Right lobe of liver (tissue), 4 donors: ENCODE measurements at regions not wholly inside any gene's neighbourhood (a gene's known extent, or its start where the extent isn't known, plus 50 kb on each side); places are given as distances from the start of the nearest gene placed in this dataset.
"Not testable (repeated sequence)": the region's sequence is repeated elsewhere in the genome, so short reads cannot be mapped to it uniquely, and the experiment has no call there.

ENCODE experiments used
- CTCF ChIP-seq, 4 donors: fragments of 200-600 bp in 3 of 4; fragments of 450-650 bp in 1 of 4; IDR thresholded peaks; one replicate each; pipeline versions ENCODE4 v1.5.1 to v1.8.0; 2016 to 2022; ENCODE audit warnings: antibody characterized with exemption in 4 of 4, mild to moderate bottlenecking in 2 of 4
- POLR2A ChIP-seq: fragments of 450-650 bp; IDR thresholded peaks from one replicate; pipeline ENCODE4 v1.6.1; 2017; ENCODE audit warnings: antibody characterized with exemption, mild to moderate bottlenecking
- donor health status: DM: no; HTN: no; CAD: no.
- donor health status: DM: no; HTN: no; CAD: no.
- donor health status: DM: no; HTN: yes; CAD: no.

DNA sequence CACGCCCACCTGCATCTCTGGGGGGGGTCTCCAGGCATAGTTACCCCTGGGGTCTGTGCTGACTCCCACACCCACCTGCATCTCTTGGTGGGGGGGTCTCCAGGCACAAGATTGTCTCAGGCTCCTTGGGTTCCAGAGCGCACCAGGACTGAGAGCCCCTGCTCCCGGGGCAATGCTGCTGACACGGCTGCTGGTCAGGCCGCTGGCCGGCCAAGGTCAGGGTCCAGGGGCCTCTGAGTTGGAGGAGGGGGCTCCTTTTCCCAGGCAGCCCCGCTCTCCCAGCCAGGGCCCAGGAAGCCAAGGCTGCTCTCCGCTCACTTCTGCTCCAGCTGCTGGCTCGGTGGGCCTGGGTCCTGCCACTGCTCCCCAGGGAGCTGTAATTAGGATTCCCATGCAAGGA is 77.3 kb upstream of the SFSWAP start:
- not testable (repeated sequence) for TF ChIP-seq CTCF (IDR thresholded peaks at IDR 0.05); POLR2A
